Endothelial cell of hepatic sinusoid (primary cell): ENCODE measurements at regions not wholly inside any gene's neighbourhood (a gene's known extent, or its start where the extent isn't known, plus 50 kb on each side); places are given as distances from the start of the nearest gene placed in this dataset.

Source experiments
- in situ Hi-C: cut with HindIII; loops from 2 replicates; pipeline ENCODE4 v1.10.0; 2017; ENCODE audit warnings: low sequenced_read_pairs

- in situ Hi-C loops: no loop called here
Observed at GRCh38 chr12:92650228-92650822, 52.5 kb upstream of the PLEKHG7 start.

- in situ Hi-C loops: loop anchor here (25.0 kb wide), 1 partner anchor 1262 kb away; no protein-coding TSS in a partner anchor
Observed at GRCh38 chr12:92649511-92650227, 53.1 kb upstream of the PLEKHG7 start.

- in situ Hi-C loops: loop anchor here (25.0 kb wide), 1 partner anchor 1261 kb away; no protein-coding TSS in a partner anchor
Observed at GRCh38 chr12:92648242-92649031, 54.4 kb upstream of the PLEKHG7 start.

- in situ Hi-C loops: loop anchor here (25.0 kb wide), 1 partner anchor 1254 kb away; no protein-coding TSS in a partner anchor
Observed at GRCh38 chr12:92641291-92641690, 61.5 kb upstream of the PLEKHG7 start.

GRCh38 chr12:92640691-92641090 is 62.1 kb upstream of the PLEKHG7 start:
- in situ Hi-C loops: loop anchor here (25.0 kb wide), 1 partner anchor 1253 kb away; no protein-coding TSS in a partner anchor

- in situ Hi-C loops: loop anchor here (25.0 kb wide), 1 partner anchor 1252 kb away; no protein-coding TSS in a partner anchor
Observed at GRCh38 chr12:92639017-92639416, 63.8 kb upstream of the PLEKHG7 start.

- in situ Hi-C loops: loop anchor here (25.0 kb wide), 1 partner anchor 1247 kb away; no protein-coding TSS in a partner anchor
Observed at GRCh38 chr12:92634730-92635129, 68.1 kb upstream of the PLEKHG7 start.

- in situ Hi-C loops: loop anchor here (25.0 kb wide), 1 partner anchor 1247 kb away; no protein-coding TSS in a partner anchor
Observed at GRCh38 chr12:92634202-92634601, 68.6 kb upstream of the PLEKHG7 start.

- in situ Hi-C loops: loop anchor here (25.0 kb wide), 1 partner anchor 1244 kb away; no protein-coding TSS in a partner anchor
Observed at GRCh38 chr12:92630968-92631367, 71.8 kb upstream of the PLEKHG7 start.

- in situ Hi-C loops: loop anchor here (25.0 kb wide), 1 partner anchor 1242 kb away; no protein-coding TSS in a partner anchor
Observed at GRCh38 chr12:92629349-92630065, 73.3 kb upstream of the PLEKHG7 start.

GRCh38 chr12:92628476-92628875 is 74.3 kb upstream of the PLEKHG7 start:
- in situ Hi-C loops: loop anchor here (25.0 kb wide), 1 partner anchor 1241 kb away; no protein-coding TSS in a partner anchor

- in situ Hi-C loops: loop anchor here (25.0 kb wide), 1 partner anchor 1240 kb away; no protein-coding TSS in a partner anchor
Observed at GRCh38 chr12:92627511-92627910, 75.3 kb upstream of the PLEKHG7 start.

GRCh38 chr12:92625639-92626310 is 77.0 kb upstream of the PLEKHG7 start:
- in situ Hi-C loops: loop anchor here (25.0 kb wide), 1 partner anchor 1238 kb away; no protein-coding TSS in a partner anchor

- in situ Hi-C loops: no loop called here
Observed at GRCh38 chr12:92624236-92624635, 78.6 kb upstream of the PLEKHG7 start.

GRCh38 chr12:92623386-92623785 is 79.4 kb upstream of the PLEKHG7 start:
- in situ Hi-C loops: no loop called here

GRCh38 chr12:92621833-92622232 is 81.0 kb upstream of the PLEKHG7 start:
- in situ Hi-C loops: no loop called here

- in situ Hi-C loops: no loop called here
Observed at GRCh38 chr12:92621312-92621711, 81.5 kb upstream of the PLEKHG7 start.

- in situ Hi-C loops: no loop called here
Observed at GRCh38 chr12:92619730-92620684, 82.8 kb upstream of the PLEKHG7 start.

- in situ Hi-C loops: no loop called here
Observed at GRCh38 chr12:92619026-92619425, 83.8 kb upstream of the PLEKHG7 start.
